Skeletal muscle tissue (tissue), 3 donors: ENCODE measurements at regions not wholly inside any gene's neighbourhood (a gene's known extent, or its start where the extent isn't known, plus 50 kb on each side); places are given as distances from the start of the nearest gene placed in this dataset.
A peak's percentile ranks its signal among the peaks of the same experiment; 100 is the strongest.

Experiments
- H3K27ac ChIP-seq: one replicate; pipeline ENCODE4 v1.7.0; 2013; ENCODE audit warnings: mild to moderate bottlenecking, low read depth, low read length, inconsistent platforms
- H3K27me3 ChIP-seq, 3 donors: one replicate each; pipeline ENCODE4 v1.7.0; 2013; ENCODE audit warnings: low read length in 3 of 3; ENCODE audit not compliant: control insufficient read depth in 3 of 3, insufficient read depth in 3 of 3
- H3K36me3 ChIP-seq, 3 donors: one replicate each; pipeline ENCODE4 v1.7.0; 2013; ENCODE audit warnings: low read length in 3 of 3; ENCODE audit not compliant: control insufficient read depth in 3 of 3, insufficient read depth in 3 of 3
- H3K4me1 ChIP-seq, 3 donors: one replicate each; pipeline ENCODE4 v1.7.0; 2013; ENCODE audit warnings: low read length in 3 of 3, mild to moderate bottlenecking in 3 of 3; ENCODE audit not compliant: control insufficient read depth in 3 of 3, insufficient read depth in 3 of 3
- H3K4me3 ChIP-seq, 3 donors: one replicate each; pipeline ENCODE4 v1.7.0; 2013; ENCODE audit warnings: low read length in 3 of 3
- H3K9ac ChIP-seq, 3 donors: one replicate each; pipeline ENCODE4 v1.7.0; 2013; ENCODE audit warnings: low read length in 3 of 3, mild to moderate bottlenecking in 3 of 3, moderate library complexity in 2 of 3, low read depth in 1 of 3
- H3K9me3 ChIP-seq, 3 donors: one replicate each; pipeline ENCODE4 v1.7.0; 2013; ENCODE audit warnings: low read length in 3 of 3; ENCODE audit not compliant: control insufficient read depth in 3 of 3
- donor health status: Osteomylitis.

GRCh38 chr3:157838457-157838856, 267.8 kb downstream of the SHOX2 start:
- no peak overlapping the region for H3K4me3 ChIP-seq
- H3K9me3 ChIP-seq, result no peaks in the 10 kb centered on the region
- no peaks in the 10 kb centered on the region for H3K4me1 ChIP-seq
- H3K27ac ChIP-seq, result no peak overlapping the region
- H3K27me3 ChIP-seq, result no peaks in the 10 kb centered on the region
- H3K36me3 ChIP-seq, result no peaks in the 10 kb centered on the region
- no peak overlapping the region for H3K9ac ChIP-seq

GRCh38 chr3:157837336-157837735, 268.9 kb downstream of the SHOX2 start:
- no peaks in the 10 kb centered on the region for H3K9me3 ChIP-seq
- no peak overlapping the region for H3K9ac ChIP-seq
- no peak overlapping the region for H3K27ac ChIP-seq
- H3K4me3 ChIP-seq, result no peak overlapping the region
- no peaks in the 10 kb centered on the region for H3K36me3 ChIP-seq
- no peaks in the 10 kb centered on the region for H3K4me1 ChIP-seq
- no peaks in the 10 kb centered on the region for H3K27me3 ChIP-seq

- Histone ChIP-seq H3K9ac (no peak overlapping the region), H3K27me3 (no peaks in the 10 kb centered on the region), H3K36me3 (no peaks in the 10 kb centered on the region), H3K9me3 (no peaks in the 10 kb centered on the region), H3K27ac (no peak overlapping the region), H3K4me1 (no peaks in the 10 kb centered on the region), H3K4me3 (no peak overlapping the region)
Observed at GRCh38 chr3:157836022-157836421, 270.2 kb downstream of the SHOX2 start.

GRCh38 chr3:157832588-157832987, 273.6 kb downstream of the SHOX2 start:
- Histone ChIP-seq H3K27ac (no peak overlapping the region), H3K9me3 (peaks cover 0 to 6% (median 3%) of the 10 kb centered on the region in 3 donors), H3K36me3 (no peaks in the 10 kb centered on the region), H3K4me3 (no peak overlapping the region), H3K4me1 (no peaks in the 10 kb centered on the region), H3K9ac (no peak overlapping the region), H3K27me3 (no peaks in the 10 kb centered on the region)

GRCh38 chr3:157830556-157831236, 275.5 kb downstream of the SHOX2 start:
- H3K36me3 ChIP-seq, result no peaks in the 10 kb centered on the region
- no peaks in the 10 kb centered on the region for H3K27me3 ChIP-seq
- no peak overlapping the region for H3K27ac ChIP-seq
- no peak overlapping the region for H3K9ac ChIP-seq
- H3K4me1 ChIP-seq, result no peaks in the 10 kb centered on the region
- peaks cover 0 to 6% (median 3%) of the 10 kb centered on the region in 3 donors for H3K9me3 ChIP-seq
- H3K4me3 ChIP-seq, result no peak overlapping the region

DNA sequence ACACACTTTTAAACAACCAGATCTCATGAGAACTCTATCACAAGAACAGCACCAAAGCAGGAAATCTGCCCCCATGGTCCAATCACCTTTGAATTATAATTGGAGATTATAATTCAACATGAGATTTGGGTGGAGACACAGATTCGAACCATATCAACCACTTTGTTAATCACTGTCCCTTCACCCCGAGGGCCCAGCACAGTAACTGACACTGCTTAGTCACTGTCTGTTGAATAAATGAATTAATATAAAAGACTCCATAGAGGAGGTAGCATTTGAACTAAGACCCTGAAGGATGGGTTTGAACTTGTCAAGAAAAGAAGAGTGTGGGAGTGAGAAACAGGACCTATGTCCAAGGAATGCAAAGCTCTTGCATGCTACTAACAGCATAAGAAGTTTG, 276.4 kb downstream of the SHOX2 start:
- H3K9me3 ChIP-seq, result peaks cover 0 to 6% (median 3%) of the 10 kb centered on the region in 3 donors

DNA sequence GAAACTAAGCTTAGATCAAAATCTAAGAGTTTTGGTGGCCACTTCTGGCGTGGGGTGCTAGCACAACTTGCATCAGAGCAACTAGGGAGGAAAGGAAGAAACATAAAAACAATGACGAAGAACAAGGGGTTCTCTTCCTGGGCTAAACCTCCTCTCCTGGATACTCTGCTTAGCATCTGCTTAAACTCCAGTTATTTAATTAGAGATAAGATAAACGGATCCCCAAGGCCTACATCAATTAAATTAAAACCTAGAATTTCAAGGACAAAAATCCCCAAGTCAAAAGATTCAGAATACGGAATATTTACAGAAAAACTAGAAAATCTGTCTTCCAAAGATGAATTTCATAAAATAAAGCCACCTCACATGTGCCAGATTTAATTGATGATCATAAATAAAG, 281.9 kb downstream of the SHOX2 start:
- H3K4me3 ChIP-seq, result no peak overlapping the region
- H3K36me3 ChIP-seq, result no peaks in the 10 kb centered on the region
- no peaks in the 10 kb centered on the region for H3K4me1 ChIP-seq
- peaks cover 0 to 6% (median 3%) of the 10 kb centered on the region in 3 donors for H3K9me3 ChIP-seq
- no peak overlapping the region for H3K27ac ChIP-seq
- no peak overlapping the region for H3K9ac ChIP-seq
- no peaks in the 10 kb centered on the region for H3K27me3 ChIP-seq

More for the DNA sequence above, 276.4 kb downstream of the SHOX2 start:
- no peaks in the 10 kb centered on the region for H3K27me3 ChIP-seq
- H3K4me3 ChIP-seq, result no peak overlapping the region
- H3K9ac ChIP-seq, result no peak overlapping the region
- H3K36me3 ChIP-seq, result no peaks in the 10 kb centered on the region
- H3K27ac ChIP-seq, result no peak overlapping the region
- H3K4me1 ChIP-seq, result no peaks in the 10 kb centered on the region

DNA sequence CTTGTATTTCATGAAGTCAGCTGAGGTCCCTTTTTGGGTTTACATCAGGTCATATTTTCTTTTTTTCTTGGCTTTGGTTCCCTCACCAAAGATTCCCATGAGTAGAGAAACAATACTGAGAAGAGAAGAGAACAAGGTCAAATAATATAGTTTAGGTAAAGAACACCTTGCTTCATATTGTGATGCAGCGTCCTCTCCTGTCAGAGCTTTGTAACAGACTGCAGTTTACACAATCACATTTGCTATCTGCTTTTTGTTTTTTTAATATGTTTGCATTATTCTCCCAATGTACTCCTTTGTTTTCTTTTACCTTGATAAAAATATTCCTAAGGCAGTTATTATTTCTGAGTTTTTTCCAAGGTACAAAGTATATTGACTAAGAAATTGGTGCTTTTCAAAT, 283.2 kb downstream of the SHOX2 start:
- Histone ChIP-seq H3K27me3 (no peaks in the 10 kb centered on the region), H3K9ac (no peak overlapping the region), H3K4me1 (no peaks in the 10 kb centered on the region), H3K9me3 (no peaks in the 10 kb centered on the region), H3K4me3 (no peak overlapping the region), H3K36me3 (no peaks in the 10 kb centered on the region), H3K27ac (no peak overlapping the region)

DNA sequence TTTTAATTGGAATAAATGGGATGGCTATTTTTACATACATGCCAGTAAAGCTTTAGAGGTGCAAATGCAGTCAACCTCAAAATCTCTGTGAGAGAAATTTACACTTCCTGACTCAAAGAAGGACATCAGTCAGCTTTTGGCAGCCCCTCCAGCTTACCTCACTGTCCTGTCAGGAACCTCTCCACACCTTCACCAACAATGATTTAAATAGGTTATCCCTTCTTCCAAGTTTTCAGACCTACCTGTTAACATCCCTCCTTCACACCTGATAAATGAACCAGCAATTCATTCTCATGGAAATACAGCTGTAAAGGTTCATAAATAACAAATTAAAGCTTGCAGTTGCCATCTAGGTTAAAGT, 286.1 kb downstream of the SHOX2 start:
- Histone ChIP-seq H3K36me3 (no peaks in the 10 kb centered on the region), H3K9ac (peak overlapping the region in 1 of 3 donors; percentile 12), H3K9me3 (no peaks in the 10 kb centered on the region), H3K27me3 (no peaks in the 10 kb centered on the region), H3K27ac (no peak overlapping the region), H3K4me3 (no peak overlapping the region), H3K4me1 (no peaks in the 10 kb centered on the region)

DNA sequence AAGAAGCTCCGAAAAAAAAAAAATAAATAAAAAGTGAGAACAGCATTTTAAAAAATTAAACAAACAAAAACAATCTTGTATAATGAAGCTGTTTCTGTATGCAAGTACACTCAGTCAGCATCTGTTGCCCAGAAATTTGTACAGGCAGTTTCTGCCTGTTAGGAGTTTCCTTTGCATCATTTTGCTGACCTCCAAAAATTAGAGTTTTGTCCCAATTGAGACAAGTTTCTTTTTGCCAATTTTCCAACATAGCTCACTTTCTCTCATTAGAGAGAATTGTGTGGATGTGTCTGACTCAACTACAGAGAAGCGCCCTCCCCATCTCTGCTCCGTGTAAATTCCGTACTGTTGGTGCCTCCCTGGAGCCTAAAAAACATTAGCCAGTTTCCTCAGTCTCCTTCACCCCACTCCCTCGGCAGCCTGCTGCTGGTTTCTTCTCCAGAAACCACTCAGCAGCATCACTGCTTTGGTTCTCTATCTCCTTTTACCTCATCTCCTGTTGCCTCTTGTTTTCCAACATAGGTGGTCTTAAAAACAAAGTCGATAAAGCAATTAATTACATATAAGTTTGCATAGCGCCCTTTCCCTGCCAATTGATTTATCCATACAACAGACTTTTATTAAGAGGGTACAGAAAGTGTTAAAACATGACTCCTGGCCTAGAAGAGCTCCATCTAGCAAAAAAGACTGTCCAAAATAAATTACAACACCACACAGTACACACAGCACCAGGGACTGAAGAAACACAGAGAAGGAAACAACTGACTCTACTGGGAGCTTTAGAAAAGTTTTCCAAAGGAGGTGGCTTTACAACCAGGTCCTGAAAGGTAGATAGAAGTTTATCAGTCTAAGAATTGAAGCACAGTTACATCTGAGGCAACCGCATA, 286.7 kb downstream of the SHOX2 start:
- Histone ChIP-seq H3K36me3 (no peaks in the 10 kb centered on the region), H3K9ac (no peak overlapping the region), H3K27me3 (no peaks in the 10 kb centered on the region), H3K4me3 (no peak overlapping the region), H3K4me1 (no peaks in the 10 kb centered on the region), H3K9me3 (no peaks in the 10 kb centered on the region), H3K27ac (no peak overlapping the region)
